ENCODE measurements at regions not wholly inside any gene's neighbourhood (a gene's known extent, or its start where the extent isn't known, plus 50 kb on each side); places are given as distances from the start of the nearest gene placed in this dataset.

DNA sequence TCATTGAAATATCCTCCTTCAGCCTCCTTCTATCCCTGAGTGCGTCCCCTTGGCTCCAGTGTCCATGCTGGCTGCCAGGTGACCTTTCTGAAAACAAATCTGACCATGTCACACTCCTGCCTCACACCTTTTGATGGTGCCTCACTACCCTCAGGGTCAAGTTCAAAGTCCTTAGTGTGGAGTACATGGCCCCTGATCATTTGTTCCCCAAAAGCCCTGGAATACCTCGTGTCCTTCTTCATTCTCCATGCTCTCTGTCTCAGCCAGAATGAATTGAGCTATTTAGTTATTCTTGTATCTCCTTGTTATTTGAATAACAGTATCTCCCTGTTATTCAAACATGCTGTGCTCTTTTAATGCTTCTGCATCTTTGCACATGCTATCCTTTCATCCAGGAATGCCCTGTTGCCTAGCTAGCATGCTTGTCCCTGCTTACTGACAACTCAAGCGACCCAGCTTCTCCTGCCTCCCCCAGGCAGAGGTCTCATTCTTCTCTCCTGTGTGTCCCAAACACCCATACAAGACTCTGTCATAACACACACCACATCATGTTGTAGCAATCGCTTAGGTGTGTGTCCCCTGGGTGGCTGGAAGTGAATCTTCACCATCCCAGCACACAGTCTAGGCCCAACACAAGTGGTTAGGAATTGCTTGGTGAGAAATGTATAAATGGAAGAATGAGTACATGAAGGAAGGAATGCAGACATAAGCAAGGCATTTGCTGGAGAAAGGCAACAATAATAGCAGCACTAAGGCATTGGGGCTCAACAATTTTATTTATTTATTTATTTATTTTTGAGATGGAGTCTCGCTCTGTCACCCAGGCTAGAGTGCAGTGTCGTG lies 144.0 kb downstream of the DDX1 start:
- TF ChIP-seq, protein P1, sequence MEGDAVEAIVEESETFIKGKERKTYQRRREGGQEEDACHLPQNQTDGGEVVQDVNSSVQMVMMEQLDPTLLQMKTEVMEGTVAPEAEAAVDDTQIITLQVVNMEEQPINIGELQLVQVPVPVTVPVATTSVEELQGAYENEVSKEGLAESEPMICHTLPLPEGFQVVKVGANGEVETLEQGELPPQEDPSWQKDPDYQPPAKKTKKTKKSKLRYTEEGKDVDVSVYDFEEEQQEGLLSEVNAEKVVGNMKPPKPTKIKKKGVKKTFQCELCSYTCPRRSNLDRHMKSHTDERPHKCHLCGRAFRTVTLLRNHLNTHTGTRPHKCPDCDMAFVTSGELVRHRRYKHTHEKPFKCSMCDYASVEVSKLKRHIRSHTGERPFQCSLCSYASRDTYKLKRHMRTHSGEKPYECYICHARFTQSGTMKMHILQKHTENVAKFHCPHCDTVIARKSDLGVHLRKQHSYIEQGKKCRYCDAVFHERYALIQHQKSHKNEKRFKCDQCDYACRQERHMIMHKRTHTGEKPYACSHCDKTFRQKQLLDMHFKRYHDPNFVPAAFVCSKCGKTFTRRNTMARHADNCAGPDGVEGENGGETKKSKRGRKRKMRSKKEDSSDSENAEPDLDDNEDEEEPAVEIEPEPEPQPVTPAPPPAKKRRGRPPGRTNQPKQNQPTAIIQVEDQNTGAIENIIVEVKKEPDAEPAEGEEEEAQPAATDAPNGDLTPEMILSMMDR (IDR thresholded peaks at IDR 0.05): no peak
- TF ChIP-seq POLR2A (IDR thresholded peaks at IDR 0.05): no peak
